Forelimb muscle (tissue), 1 donor: ENCODE measurements at regions not wholly inside any gene's neighbourhood (a gene's known extent, or its start where the extent isn't known, plus 50 kb on each side); places are given as distances from the start of the nearest gene placed in this dataset.

Experiments
- DNase-seq: peaks from one replicate; pipeline ENCODE4 v3.0.0-alpha.2; 2013; ENCODE audit warnings: low read depth

DNA sequence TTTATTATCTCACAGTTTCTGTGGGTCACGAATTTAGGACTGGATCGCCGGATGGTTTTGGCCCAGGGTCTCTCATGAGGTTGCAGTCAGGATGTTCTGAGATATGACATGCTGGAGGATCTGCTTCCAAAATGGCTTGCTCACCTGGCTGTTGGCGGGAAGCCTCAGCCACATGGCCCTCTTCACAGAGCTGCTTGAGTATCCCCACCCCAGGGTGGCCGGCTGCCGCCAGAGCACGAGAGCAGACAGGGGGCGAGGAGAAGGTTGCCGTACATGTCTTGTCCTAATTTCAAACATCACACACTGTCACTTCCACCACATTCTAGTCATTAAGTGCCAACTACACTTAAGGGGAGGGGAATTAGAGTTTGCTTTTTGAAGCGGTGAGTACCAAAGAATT is 365.8 kb downstream of the FGFR2 start:
- DNase-seq = no peak

DNA sequence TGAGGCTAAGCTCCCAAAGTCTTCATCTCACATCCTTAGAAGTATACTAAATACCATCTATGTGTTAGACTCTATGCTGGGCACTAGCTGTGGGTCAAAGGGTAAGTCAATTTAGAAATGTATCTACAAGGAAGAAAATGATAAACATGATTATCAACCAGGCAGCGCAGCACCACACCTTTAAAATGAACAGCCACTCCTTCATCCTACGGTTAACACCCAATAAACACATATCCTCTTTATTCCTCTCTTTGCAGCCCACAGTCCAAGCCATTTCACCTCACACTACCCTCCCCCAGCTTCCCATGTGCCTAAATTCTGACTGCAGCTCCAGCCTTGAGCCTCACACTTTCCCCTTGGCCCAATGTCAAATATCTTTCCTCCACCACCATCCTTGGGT is 362.6 kb downstream of the FGFR2 start:
- DNase-seq = no peak

DNA sequence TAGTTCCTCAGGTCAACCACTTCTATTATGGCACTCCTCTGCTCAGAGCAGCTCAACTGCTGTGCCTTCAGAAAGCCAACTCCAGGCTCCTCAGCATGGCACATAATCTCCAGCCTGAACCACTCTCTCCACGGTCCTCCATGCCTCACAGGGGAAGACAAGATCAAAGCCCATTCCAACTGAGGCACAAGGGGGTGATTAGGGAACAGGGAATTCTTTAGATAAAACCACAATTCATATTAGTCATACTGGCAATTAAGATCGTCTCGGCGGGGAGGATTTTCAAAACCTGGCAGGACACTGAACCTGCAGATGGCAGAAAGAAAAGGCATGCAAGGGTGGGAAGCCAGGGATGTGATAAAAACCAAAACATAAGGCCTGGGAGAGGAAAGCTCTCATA is 361.6 kb downstream of the FGFR2 start:
- no peak for DNase-seq

DNA sequence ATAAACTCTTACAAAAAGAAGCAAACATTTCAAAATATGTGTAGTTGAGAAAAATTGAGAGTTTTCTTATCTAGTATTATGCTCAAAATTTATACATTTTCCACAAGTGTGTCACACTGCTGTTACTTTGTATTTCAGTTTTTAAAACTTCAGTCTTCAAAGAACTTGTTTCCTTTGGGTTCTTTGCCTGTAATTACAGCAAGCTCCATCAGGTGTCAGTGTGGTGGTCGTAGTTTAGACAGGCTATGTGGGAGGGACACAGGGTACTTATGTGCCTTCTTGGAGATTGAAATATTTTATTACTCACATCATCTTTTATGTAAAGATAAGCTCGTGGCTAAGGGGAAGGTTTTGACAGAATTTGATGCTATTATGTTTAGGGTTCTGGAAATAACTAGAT is 360.5 kb downstream of the FGFR2 start:
- DNase-seq = no peak

DNA sequence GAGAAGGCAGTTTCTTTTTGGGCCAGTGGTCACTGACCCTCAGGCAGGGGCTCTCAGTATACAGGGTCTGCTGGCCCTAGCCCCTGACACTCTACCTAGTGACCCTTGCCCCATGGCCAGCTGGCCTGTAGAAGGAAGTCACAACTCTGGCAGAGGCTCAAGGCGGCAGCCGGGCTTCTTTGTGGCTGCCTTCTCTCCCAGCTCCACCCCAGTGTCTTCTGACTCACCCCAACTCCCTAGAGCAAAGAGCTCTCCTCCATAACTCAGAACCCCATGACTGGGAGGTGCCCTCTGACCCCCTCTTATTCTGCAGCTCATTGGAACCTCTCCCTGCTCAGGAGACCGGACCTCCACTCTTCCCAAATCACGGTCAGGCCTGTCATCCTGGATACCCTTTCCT is 358.2 kb downstream of the FGFR2 start:
- DNase-seq = no peak

DNA sequence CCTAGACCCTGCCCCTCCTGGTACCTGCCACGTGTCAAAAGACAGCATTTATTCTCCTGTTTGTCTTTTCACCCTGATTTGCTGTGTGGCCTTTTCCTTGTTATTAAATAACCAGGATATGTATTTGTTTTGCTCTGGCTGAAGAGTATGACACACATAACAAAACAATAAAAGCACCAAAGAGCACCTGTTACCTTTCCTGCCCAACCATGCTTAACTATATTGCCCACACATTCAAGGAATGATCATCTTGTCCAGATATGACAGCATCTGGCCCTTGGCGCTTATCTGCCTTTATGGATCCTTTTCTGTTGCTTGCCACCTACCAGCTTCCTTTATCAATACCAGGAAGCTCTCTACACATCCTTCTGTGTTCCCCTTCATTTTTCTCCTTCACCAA is 357.7 kb downstream of the FGFR2 start:
- DNase-seq = no peak

DNA sequence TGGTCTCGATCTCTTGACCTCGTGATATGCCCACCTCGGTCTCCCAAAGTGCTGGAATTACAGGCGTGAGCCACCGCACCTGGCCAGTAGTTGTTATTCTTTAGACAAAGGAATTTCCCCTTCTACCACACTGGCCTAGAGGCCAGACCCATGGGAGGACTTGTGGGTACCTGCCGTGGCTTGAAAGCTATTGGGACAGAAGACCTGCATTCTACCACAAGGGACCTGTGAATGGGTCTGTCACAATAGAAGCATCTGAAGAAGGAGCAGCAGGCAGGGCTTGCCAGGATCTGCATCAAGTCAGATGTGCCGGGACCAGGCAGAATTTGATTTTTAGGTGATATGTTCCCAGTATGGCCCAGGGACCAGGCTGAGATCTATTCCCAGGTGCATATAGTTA is 356.9 kb downstream of the FGFR2 start:
- no peak for DNase-seq

DNA sequence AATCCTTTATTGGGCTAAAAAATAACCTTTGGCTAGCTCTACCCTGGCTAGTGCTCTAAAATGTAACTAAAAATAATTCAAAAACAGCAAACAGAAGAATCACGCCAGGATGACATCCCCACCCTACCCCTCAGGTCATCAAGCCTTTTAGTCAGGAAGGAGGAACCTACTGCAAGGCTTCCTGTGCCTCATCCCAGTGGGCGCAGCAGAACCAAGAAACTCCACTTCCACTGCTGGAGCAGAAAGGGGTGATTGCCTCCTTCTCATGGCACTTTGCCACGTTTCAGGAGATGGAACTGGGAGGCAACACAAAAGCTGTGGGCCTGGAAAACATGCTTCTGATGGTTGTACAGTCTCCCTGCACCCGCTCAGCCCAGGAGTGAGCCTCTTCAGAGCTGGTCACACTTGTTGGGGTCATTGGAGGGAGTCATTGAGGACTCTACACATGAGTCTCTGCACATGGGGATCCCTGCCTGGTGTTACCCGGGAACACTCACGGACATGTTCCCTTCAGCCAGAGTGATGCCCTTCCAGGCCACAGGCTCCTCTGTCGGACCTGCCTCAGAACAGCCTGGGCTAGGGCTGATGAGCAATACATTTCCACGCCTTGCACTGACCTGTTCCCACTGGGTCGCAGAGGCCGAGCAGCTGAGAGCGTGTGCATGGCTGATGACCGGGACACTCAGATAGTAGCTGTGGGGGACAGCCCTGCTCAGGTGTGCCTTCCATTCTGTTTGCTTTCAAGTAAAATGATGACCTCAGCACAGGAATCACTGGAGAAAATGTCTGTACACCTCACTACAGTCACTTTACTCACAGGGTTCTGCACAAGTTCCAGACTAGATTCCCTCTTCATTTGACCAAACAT is 355.3 kb downstream of the FGFR2 start:
- no peak for DNase-seq

DNA sequence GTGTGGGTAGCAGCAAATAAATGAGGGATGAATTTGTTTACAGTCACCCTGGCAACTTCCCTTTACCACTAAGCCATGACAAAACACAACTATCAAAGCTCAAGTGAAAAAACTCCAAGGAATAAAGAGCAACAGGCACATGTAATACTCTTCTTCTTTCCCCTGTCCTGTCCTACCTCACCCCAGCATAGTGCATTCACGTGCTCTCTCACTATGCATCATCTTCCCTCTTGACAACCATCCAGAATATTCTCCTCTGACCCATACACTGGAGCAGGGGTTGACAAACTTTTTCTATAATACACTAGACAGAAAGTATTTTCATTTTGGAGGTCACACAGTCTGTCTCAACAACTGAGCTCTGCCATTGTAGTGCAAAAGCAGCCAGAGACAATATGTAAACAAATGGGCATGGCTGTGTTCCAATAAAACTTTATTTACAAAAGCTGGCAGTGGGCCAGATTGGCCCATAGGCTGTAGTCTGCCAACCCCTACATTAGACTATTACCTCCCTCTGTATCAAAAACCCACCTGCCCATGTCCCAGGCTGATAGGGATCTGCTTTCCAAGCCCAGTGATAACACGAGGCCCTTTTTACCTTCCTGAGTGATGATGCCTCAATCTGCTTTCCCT is 354.5 kb downstream of the FGFR2 start:
- no peak for DNase-seq

DNA sequence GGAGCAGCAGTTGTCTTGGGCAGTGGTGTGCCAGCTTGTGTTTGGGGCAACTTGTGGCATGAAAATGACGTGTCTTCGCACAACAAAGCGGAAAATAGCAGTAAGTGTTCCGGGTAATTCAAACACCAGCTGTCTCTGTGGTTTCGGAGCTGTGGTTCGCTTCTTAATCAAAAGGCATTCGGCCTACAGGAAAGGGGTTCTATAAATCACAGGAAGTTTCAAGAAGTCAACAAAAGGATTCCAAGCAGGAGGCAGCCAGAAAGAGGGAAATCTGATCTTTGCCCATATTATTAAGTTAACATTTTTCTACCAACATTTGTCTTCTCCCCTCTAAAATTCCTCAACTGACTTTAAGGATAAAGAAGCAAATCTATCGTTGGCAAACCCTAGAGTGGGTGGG is 353.4 kb downstream of the FGFR2 start:
- DNase-seq = no peak

DNA sequence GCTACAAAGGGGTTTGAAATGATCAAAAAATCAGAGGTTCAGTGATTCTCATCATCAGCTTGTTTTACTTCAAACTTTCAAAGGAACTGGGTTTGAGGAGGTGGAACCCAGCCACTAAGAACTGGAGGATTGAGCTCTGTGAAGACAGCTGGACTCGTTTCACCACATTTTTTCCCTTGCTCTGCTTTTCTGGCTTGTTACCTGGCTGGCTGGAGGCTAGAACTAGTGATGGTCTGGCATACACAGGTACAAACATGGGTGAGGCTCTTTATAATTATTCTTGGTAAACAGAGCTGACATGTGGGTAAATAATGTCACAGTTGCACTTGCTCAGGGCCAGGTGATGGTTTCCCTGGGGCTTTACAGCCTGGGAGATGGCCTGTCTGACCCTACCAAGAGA is 352.5 kb downstream of the FGFR2 start:
- no peak for DNase-seq

DNA sequence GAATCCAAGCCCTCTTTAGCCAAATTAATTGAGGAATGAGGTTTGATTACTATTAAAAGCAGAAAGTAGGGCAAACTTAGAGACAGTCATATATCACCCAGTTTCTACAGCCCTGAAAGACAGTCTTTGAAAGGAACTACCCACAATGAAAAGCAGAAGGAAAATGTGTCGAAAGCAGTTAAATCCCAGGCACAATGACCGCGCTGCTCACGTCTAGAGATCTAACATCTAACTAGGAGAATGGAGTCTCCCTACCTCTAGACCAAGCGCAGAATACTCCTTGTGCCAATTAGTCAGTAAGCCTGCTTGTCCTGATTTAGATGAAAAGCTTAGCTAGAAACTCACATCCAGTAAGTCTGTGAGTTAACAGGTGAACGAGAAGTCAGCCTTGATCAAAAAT is 350.0 kb downstream of the FGFR2 start:
- no peak for DNase-seq

DNA sequence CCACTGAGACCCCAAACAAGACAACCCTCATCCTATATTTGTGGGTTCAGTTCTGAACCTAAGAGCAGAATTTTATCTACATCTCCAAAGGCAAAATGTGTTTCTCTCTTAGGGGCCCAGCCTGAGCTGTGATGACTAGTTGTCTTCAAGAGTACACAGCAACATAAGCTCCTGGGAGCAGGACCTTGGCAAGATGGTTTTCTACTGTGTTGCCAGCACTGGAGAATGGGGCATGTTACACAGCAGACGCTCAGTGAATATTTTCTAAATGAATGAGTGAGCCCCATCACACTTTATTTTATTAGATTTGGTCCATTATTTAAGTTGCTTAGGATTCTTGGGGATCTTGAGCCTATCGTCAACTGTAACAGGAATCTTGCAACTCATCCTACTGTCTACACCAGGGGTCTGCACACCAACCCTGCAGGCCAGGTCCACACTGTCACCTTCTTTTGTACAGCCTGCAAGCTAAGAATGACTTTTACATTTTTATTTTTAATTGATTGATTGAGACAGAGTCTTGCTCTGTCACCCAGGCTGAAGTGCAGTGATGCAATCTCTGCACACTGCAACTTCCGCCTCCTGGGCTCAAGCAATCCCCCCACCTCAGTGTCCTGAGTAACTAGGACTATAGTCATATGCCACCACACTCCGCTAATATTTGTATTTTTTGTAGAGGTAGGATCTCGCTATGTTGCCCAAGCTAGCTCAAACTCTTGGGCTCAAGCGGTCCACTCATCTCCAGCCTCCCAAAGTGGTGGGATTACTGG is 347.1 kb downstream of the FGFR2 start:
- DNase-seq = no peak

DNA sequence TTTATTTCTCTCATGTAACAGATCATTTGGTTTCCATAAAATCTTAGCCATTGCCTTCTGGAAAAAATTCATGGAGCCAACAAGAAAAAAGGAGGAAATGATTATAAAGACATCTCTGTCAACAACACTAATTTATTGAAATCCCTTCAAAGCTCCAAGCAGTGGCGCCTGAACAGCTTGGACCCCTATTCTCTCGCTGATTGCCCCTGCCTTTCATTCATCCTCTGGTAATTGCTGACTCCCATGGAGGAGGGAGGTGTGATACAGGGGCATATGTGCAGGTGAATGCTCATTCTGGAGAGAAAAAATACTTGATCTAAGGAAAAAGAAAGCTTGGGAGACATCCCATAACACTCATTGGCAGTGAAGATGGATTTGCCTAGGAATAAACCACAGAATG is 345.5 kb downstream of the FGFR2 start:
- DNase-seq = no peak

DNA sequence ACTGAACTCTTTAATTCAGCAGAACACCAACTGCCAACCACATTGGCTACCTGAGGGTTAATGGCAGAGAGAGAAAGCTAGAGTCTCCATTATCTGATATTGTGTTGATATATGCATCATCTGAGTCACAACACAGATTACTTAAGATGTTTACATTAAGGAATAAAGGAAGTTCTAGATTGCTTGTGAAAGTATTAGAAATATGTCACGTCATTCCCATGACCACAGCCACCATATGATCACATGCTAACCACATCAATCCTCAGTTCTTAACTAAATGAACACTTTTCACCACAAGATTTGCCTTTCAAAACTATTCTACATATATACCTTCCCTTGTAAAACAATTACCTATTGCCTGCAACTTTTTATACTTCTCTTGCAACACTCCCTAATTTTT is 337.9 kb downstream of the FGFR2 start:
- no peak for DNase-seq

DNA sequence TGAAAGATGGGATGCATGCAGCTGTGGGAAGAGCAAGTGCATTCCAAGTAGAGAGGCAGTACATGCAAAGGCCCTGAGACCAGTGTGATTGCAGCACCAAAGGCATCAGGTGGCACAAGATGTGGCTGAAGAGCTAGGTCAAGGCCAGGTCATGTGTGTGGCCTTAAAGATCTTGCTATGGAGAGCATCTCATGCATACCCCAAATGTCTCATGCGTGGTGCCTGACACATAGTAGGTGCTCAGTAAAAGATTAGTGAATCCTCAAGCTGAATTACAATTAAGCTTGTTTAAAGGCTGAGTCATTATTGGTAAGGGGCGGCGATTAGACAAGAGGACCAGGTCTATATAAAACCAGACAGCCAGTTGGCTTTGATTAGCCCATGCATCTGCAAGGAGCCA is 336.6 kb downstream of the FGFR2 start:
- DNase-seq = no peak

DNA sequence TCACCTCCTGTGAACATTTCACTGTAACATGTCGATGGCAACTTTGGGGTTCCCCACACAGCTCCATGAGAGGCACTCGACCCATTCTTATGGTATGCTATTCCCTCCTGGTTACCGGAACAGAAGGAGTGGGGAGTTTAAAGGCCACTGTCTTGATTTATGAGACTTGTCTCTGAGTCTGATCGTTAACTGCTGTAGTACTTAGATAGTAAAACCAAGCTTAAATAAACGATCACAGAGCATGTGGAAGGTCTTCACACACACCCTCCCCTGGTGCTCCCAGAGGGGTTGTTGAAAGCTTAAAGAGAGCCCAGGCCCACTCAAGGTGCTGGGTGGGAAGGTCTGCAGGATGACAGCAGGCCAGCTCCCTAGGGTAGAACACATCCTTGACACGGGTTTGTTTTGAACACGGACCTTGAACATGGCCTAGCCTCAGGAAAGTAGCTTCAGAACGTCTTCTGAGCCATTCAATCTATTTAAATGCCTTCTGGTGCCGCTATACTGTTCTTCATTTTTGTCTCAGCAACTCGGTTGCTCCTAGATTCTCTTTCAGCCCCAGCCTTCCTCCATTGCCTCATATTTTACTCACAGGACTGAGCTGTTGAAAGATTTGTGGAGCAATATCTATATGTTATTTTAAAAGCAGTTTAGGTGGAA is 335.3 kb downstream of the FGFR2 start:
- DNase-seq = no peak

DNA sequence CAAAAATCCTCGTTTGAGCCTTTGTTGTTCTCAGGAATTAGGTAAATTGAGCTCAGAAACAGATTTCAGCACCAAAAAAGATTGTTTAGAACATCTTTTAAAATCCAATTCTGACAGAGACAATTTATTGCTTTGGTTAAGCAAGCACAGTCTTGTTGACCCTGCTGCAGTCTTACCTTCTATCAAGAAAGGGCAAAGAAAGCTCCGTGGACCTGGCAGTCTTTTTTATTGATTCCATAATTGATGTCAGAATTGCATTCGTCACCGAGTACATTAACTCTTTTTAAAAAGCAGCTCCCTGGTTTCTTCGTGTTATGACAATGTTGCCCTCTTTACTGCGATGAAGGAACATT is 334.8 kb downstream of the FGFR2 start:
- no peak for DNase-seq

DNA sequence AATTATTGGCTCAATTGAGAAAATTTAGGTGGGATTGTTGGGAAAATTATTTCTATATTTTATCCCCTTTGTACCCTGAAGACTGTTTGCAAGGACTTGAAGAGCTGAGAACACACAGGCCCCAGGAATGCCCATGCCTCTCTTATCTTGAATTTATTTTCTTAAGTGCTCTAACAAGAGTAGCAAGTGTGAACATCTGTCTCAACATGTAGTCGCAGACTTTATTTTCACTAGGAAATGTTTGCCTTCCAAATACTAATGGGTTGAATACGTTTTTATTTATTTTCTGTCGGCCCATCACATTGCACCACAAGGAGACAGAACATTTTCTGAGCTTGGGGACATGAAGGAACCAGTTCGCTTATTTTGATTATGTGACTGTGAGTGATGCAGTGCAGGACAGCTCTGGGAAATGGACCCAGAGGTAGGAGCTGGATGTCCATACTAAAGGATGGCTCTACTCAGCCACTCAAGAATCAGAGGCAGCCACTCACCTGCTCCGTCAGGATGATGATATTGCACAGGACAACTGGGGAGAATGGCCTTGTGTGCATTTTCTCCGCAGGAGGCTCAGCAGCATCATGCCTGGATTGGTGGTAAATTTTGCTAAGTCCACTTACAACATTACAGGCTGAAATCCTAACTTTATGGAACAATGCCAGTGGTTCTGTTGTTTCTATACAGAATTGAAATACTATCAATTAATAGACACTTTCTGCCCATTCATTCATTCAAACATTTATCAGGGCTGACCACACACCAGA is 332.7 kb downstream of the FGFR2 start:
- no peak for DNase-seq

DNA sequence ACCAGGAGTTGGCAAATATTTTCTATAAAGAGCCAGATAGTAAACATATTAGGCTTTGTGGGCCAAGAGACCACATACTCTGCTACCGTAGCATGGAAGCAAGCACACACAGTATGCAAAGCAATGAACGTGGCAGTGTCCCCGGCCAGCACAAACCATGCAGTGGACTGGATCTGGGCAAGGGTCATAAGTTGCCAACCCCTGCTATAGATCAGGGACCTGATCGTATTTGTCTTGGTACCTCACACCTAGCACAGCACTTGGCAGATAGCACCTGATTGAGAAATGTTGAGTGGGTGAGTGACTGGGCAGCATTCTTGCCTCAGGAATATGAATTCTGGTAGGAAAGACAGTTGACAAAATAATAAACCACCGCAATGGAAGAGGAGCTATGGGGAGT is 331.9 kb downstream of the FGFR2 start:
- DNase-seq = no peak

DNA sequence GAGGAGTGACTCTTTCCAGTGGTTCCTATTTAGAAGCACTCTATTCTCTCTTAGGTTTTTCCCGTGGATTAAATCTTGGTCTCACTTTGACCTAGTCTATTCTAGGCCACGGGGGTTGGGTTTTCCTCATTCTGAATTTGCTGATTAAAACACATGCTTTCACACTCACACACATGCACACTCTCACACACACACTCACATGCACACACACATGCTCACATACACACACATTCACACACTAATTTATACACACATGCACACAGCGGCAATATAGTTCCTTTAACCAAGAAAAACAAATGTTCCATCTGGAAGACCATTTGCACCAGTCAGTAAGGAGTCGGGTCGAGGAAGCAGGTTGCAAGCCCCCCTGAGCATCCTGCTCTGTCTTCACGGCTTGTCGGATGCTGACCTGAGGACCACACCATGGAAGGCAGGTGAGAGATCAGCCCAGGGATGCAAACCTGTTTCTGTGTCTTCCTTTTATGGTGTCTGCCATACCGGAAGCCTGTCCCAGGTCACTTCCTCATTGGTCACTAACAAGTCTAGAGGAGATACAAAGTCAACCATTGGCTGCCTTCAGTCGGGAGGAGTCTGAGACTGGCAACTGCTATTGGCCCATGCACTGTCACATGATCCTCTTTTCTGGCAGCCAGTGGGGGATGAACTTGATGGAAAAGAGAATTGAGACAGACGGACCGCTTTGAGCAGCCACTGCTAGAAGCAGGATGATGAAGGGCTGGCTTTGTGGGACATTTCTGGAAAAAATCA is 330.8 kb downstream of the FGFR2 start:
- DNase-seq = no peak
